ENCODE measurements at regions not wholly inside any gene's neighbourhood (a gene's known extent, or its start where the extent isn't known, plus 50 kb on each side); places are given as distances from the start of the nearest gene placed in this dataset.

DNA sequence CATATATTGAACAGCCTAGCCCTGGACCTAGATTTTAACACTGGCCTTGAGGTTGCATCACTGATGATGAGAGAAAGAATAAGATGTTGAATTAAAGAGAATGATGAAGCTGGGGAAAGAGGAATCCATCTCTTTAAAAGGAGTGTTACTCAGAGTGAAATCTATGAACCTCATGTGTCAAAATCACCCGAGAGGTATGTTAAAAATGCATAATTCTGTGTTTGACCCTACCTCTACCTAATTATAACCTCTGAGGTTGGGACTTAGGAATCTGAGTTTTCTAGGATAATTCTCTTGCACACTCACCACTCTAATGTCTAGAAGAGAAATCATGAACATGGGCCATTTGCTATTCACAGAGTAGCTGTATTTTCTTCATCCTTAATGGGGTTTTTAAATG, 479.4 kb downstream of the ENC1 start:
- no peak for TF ChIP-seq ZNF544 (tag by site-specific recombination; IDR thresholded peaks at IDR 0.05)
- TF ChIP-seq ZNF596 (tag by site-specific recombination; IDR thresholded peaks at IDR 0.05), result no peak
- TF ChIP-seq, protein P1, sequence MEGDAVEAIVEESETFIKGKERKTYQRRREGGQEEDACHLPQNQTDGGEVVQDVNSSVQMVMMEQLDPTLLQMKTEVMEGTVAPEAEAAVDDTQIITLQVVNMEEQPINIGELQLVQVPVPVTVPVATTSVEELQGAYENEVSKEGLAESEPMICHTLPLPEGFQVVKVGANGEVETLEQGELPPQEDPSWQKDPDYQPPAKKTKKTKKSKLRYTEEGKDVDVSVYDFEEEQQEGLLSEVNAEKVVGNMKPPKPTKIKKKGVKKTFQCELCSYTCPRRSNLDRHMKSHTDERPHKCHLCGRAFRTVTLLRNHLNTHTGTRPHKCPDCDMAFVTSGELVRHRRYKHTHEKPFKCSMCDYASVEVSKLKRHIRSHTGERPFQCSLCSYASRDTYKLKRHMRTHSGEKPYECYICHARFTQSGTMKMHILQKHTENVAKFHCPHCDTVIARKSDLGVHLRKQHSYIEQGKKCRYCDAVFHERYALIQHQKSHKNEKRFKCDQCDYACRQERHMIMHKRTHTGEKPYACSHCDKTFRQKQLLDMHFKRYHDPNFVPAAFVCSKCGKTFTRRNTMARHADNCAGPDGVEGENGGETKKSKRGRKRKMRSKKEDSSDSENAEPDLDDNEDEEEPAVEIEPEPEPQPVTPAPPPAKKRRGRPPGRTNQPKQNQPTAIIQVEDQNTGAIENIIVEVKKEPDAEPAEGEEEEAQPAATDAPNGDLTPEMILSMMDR (tag by site-specific recombination; IDR thresholded peaks at IDR 0.05), result no peak
- TF ChIP-seq, protein P2, sequence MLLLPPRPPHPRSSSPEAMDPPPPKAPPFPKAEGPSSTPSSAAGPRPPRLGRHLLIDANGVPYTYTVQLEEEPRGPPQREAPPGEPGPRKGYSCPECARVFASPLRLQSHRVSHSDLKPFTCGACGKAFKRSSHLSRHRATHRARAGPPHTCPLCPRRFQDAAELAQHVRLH (tag by site-specific recombination; IDR thresholded peaks at IDR 0.05), result no peak
- TF ChIP-seq ZSCAN30 (tag by site-specific recombination; IDR thresholded peaks at IDR 0.05), result no peak
- no peak for TF ChIP-seq ZNF558 (tag by site-specific recombination; IDR thresholded peaks at IDR 0.05)
- no peak for TF ChIP-seq YY1 (tag by site-specific recombination; IDR thresholded peaks at IDR 0.05)
- no peak for TF ChIP-seq ZNF366 (tag by site-specific recombination; conservative IDR thresholded peaks at IDR 0.05)
- TF ChIP-seq, protein P3, sequence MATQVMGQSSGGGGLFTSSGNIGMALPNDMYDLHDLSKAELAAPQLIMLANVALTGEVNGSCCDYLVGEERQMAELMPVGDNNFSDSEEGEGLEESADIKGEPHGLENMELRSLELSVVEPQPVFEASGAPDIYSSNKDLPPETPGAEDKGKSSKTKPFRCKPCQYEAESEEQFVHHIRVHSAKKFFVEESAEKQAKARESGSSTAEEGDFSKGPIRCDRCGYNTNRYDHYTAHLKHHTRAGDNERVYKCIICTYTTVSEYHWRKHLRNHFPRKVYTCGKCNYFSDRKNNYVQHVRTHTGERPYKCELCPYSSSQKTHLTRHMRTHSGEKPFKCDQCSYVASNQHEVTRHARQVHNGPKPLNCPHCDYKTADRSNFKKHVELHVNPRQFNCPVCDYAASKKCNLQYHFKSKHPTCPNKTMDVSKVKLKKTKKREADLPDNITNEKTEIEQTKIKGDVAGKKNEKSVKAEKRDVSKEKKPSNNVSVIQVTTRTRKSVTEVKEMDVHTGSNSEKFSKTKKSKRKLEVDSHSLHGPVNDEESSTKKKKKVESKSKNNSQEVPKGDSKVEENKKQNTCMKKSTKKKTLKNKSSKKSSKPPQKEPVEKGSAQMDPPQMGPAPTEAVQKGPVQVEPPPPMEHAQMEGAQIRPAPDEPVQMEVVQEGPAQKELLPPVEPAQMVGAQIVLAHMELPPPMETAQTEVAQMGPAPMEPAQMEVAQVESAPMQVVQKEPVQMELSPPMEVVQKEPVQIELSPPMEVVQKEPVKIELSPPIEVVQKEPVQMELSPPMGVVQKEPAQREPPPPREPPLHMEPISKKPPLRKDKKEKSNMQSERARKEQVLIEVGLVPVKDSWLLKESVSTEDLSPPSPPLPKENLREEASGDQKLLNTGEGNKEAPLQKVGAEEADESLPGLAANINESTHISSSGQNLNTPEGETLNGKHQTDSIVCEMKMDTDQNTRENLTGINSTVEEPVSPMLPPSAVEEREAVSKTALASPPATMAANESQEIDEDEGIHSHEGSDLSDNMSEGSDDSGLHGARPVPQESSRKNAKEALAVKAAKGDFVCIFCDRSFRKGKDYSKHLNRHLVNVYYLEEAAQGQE (tag by site-specific recombination; IDR thresholded peaks at IDR 0.05), result no peak
- no peak for TF ChIP-seq ZBTB8A (tag by site-specific recombination; IDR thresholded peaks at IDR 0.05)
- TF ChIP-seq ZNF514 (tag by site-specific recombination; IDR thresholded peaks at IDR 0.05), result no peak
- TF ChIP-seq FEZF1 (tag by site-specific recombination; IDR thresholded peaks at IDR 0.05), result no peak
- no peak for TF ChIP-seq ZBTB20 (tag by site-specific recombination; IDR thresholded peaks at IDR 0.05)

Data from HEK293 (cell line).